Vagina (tissue), 2 donors: ENCODE measurements at regions not wholly inside any gene's neighbourhood (a gene's known extent, or its start where the extent isn't known, plus 50 kb on each side); places are given as distances from the start of the nearest gene placed in this dataset.

Source experiments
- CTCF ChIP-seq, 3 experiments: fragments of 450-650 bp in 2 of 3; fragments of 200-600 bp in 1 of 3; sonication (generic) in 1 of 3; IDR thresholded peaks; one replicate each; pipeline ENCODE4 v1.5.1; 2017 to 2019; ENCODE audit warnings: antibody characterized with exemption in 3 of 3, mild to moderate bottlenecking in 2 of 3, moderate library complexity in 2 of 3
- POLR2A ChIP-seq, 2 donors: fragments of 450-650 bp; IDR thresholded peaks; one replicate each; pipeline ENCODE4 v1.6.1; 2017; ENCODE audit warnings: antibody characterized with exemption in 2 of 2, mild to moderate bottlenecking in 2 of 2, moderate library complexity in 2 of 2
- POLR2AphosphoS5 ChIP-seq, 2 donors: sonication (generic); formaldehyde crosslinking; IDR thresholded peaks; one replicate each; pipeline ENCODE4 v1.9.0; 2017; ENCODE audit warnings: antibody characterized with exemption in 2 of 2, mild to moderate bottlenecking in 2 of 2, low read depth in 1 of 2; ENCODE audit not compliant: insufficient read depth in 1 of 2

- no peak for TF ChIP-seq CTCF (IDR thresholded peaks at IDR 0.05)
- TF ChIP-seq POLR2AphosphoS5 (IDR thresholded peaks at IDR 0.05; ENCODE audit: insufficient read depth in 1 of 2, low read depth in 1 of 2), result no peak
- no peak for TF ChIP-seq POLR2A (IDR thresholded peaks at IDR 0.05)
Measured at GRCh38 chr12:131443019-131444000, 267.6 kb upstream of the SFSWAP start.
